SU-DHL-6 (cell line): ENCODE measurements at regions not wholly inside any gene's neighbourhood (a gene's known extent, or its start where the extent isn't known, plus 50 kb on each side); places are given as distances from the start of the nearest gene placed in this dataset.

Experiments used
- H2AFZ ChIP-seq: fragments of 200-600 bp; sonication (generic); 2 replicates; pipeline ENCODE4 v1.6.1; 2014; ENCODE audit warnings: low read depth, mild to moderate bottlenecking, moderate library complexity, mixed read lengths, antibody characterized with exemption, low read length; ENCODE audit not compliant: severe bottlenecking
- H3F3A ChIP-seq: fragments of 200-600 bp; shearing (Covaris generic); 2 replicates; pipeline ENCODE4 v1.6.0; 2016; ENCODE audit warnings: antibody characterized with exemption, mild to moderate bottlenecking; ENCODE audit not compliant: insufficient read depth
- H3K27ac ChIP-seq: fragments of 200-600 bp; sonication (generic); 2 replicates; pipeline ENCODE4 v1.5.1; 2016; ENCODE audit warnings: low read depth, mild to moderate bottlenecking, low read length, moderate library complexity, mixed read lengths
- H3K27me3 ChIP-seq: fragments of 200-600 bp; sonication (generic), shearing (Covaris generic); 2 replicates; pipeline ENCODE4 v1.6.0; 2014; ENCODE audit warnings: mild to moderate bottlenecking, low read length
- H3K36me3 ChIP-seq: fragments of 200-600 bp; sonication (generic); 2 replicates; pipeline ENCODE4 v1.6.1; 2014; ENCODE audit warnings: mild to moderate bottlenecking, low read length, mixed read lengths
- H3K4me2 ChIP-seq: fragments of 300-600, 200-600 bp; shearing (Covaris generic), sonication (generic); 2 replicates; pipeline ENCODE4 v1.6.0; 2014; ENCODE audit warnings: low read length, low read depth, mild to moderate bottlenecking; ENCODE audit not compliant: poor library complexity, severe bottlenecking
- H3K4me3 ChIP-seq: fragments of 200-600 bp; sonication (generic); 2 replicates; pipeline ENCODE4 v1.5.1; 2014; ENCODE audit warnings: antibody characterized with exemption, low read length, mild to moderate bottlenecking, mixed read lengths; ENCODE audit not compliant: insufficient read depth, poor library complexity, severe bottlenecking
- H3K79me2 ChIP-seq: fragments of 200-600 bp; sonication (generic); 2 replicates; pipeline ENCODE4 v1.6.1; 2014; ENCODE audit warnings: mild to moderate bottlenecking, low read length, moderate library complexity; ENCODE audit not compliant: insufficient read depth
- H3K9ac ChIP-seq: fragments of 200-600 bp; sonication (generic); 2 replicates; pipeline ENCODE4 v1.7.0; 2014; ENCODE audit warnings: mild to moderate bottlenecking, low read length
- H3K9me2 ChIP-seq: fragments of 200-600 bp; sonication (generic); replicated peaks from 2 replicates; pipeline ENCODE4 v1.6.1; 2014; ENCODE audit warnings: low read length; ENCODE audit not compliant: insufficient read depth
- H3K9me3 ChIP-seq: fragments of 200-600 bp; sonication (generic); 2 replicates; pipeline ENCODE4 v1.6.1; 2014; ENCODE audit warnings: low read length, mixed read lengths; ENCODE audit not compliant: insufficient read depth
- H4K20me1 ChIP-seq: fragments of 200-600 bp; sonication (generic); 2 replicates; pipeline ENCODE4 v1.6.1; 2014; ENCODE audit warnings: low read depth, mild to moderate bottlenecking, antibody characterized with exemption, low read length, moderate library complexity, mixed read lengths
- CTCF ChIP-seq: fragments of 200-600 bp; sonication (generic); IDR thresholded peaks from one replicate; pipeline ENCODE4 v1.5.1; 2017; ENCODE audit warnings: antibody characterized with exemption, mild to moderate bottlenecking, low read length, moderate library complexity; ENCODE audit not compliant: insufficient read depth, poor library complexity, severe bottlenecking
- EZH2phosphoT487 ChIP-seq: fragments of 200-600 bp; sonication (generic), shearing (Covaris generic); conservative IDR thresholded peaks from 2 replicates; pipeline ENCODE4 v1.6.1; 2018; ENCODE audit warnings: mild to moderate bottlenecking, antibody characterized with exemption, low read length, moderate library complexity, mixed read lengths

GRCh38 chr12:78534311-78534710 is 330.3 kb upstream of the SYT1 start:
- H3K36me3 ChIP-seq, result no peaks in the 10 kb centered on the region
- H3K9me2 ChIP-seq, result no peaks in the 10 kb centered on the region
- H3F3A ChIP-seq, result no peaks in the 10 kb centered on the region
- H2AFZ ChIP-seq, result no peak overlapping the region
- H3K79me2 ChIP-seq, result no peaks in the 10 kb centered on the region
- no peaks in the 10 kb centered on the region for H4K20me1 ChIP-seq
- no peak overlapping the region for H3K4me3 ChIP-seq
- no peak for TF ChIP-seq EZH2phosphoT487
- TF ChIP-seq CTCF, result no peak
- H3K27me3 ChIP-seq, result no peaks in the 10 kb centered on the region
- H3K9ac ChIP-seq, result no peak overlapping the region
- H3K27ac ChIP-seq, result no peak overlapping the region
- H3K4me2 ChIP-seq, result no peak overlapping the region
- H3K9me3 ChIP-seq, result no peaks in the 10 kb centered on the region

GRCh38 chr12:78540606-78541336 is 323.8 kb upstream of the SYT1 start:
- H3K36me3 ChIP-seq, result no peaks in the 10 kb centered on the region
- no peaks in the 10 kb centered on the region for H3K27me3 ChIP-seq
- no peak for TF ChIP-seq CTCF
- H2AFZ ChIP-seq, result no peak overlapping the region
- no peak overlapping the region for H3K4me3 ChIP-seq
- no peaks in the 10 kb centered on the region for H3K9me2 ChIP-seq
- no peak overlapping the region for H3K9ac ChIP-seq
- H3K9me3 ChIP-seq, result no peaks in the 10 kb centered on the region
- H4K20me1 ChIP-seq, result no peaks in the 10 kb centered on the region
- no peak overlapping the region for H3K27ac ChIP-seq
- H3F3A ChIP-seq, result no peaks in the 10 kb centered on the region
- H3K79me2 ChIP-seq, result no peaks in the 10 kb centered on the region
- H3K4me2 ChIP-seq, result no peak overlapping the region

GRCh38 chr12:78550831-78551230 is 313.7 kb upstream of the SYT1 start:
- H3K4me2 ChIP-seq, result no peak overlapping the region
- no peak for TF ChIP-seq EZH2phosphoT487
- TF ChIP-seq CTCF, result no peak
- no peaks in the 10 kb centered on the region for H3K79me2 ChIP-seq

More at GRCh38 chr12:78550831-78551230, 313.7 kb upstream of the SYT1 start:
- H3K27me3 ChIP-seq, result no peaks in the 10 kb centered on the region
- no peaks in the 10 kb centered on the region for H3K9me2 ChIP-seq
- H3K36me3 ChIP-seq, result no peaks in the 10 kb centered on the region
- no peak overlapping the region for H3K27ac ChIP-seq
- H2AFZ ChIP-seq, result no peak overlapping the region
- no peak overlapping the region for H3K9ac ChIP-seq
- H3K9me3 ChIP-seq, result no peaks in the 10 kb centered on the region
- H3K4me3 ChIP-seq, result no peak overlapping the region
- no peaks in the 10 kb centered on the region for H4K20me1 ChIP-seq
- H3F3A ChIP-seq, result no peaks in the 10 kb centered on the region
